ENCODE measurements at regions not wholly inside any gene's neighbourhood (a gene's known extent, or its start where the extent isn't known, plus 50 kb on each side); places are given as distances from the start of the nearest gene placed in this dataset.
"Not testable (repeated sequence)": the region's sequence is repeated elsewhere in the genome, so short reads cannot be mapped to it uniquely, and the experiment has no call there.

DNA sequence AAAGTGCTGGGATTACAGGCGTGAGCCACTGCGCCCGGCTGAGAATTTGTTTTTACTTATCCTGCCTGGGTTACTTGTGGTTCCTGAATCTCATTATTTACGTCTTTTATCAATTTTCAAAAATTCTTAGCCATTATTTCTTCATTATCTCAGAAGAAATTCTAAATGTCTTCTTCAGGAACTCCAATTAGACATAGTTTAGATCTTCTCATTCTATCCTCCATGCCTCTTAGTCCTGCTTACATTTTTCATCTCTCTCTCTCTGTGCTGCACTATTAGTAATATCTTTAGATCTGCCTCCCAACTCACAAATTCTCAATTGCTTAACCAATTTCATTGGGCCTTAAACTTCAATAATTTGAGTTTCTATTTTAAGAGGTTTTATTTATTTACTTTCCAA is 124.4 kb upstream of the MRPS22 start:
- Histone ChIP-seq H3K36me3 (replicated peaks; ENCODE audit: control insufficient read depth, insufficient read depth, low read length) (no peaks in the 10 kb centered on the region), H3K4me3 (ENCODE audit: insufficient read depth, low read depth, low read length) (no peak overlapping the region), H3K27me3 (ENCODE audit: control insufficient read depth, insufficient read depth, low read length) (peaks cover 1% of the 10 kb centered on the region; the same call in 1 of the 2 replicates)
- no peak for DNase-seq

DNA sequence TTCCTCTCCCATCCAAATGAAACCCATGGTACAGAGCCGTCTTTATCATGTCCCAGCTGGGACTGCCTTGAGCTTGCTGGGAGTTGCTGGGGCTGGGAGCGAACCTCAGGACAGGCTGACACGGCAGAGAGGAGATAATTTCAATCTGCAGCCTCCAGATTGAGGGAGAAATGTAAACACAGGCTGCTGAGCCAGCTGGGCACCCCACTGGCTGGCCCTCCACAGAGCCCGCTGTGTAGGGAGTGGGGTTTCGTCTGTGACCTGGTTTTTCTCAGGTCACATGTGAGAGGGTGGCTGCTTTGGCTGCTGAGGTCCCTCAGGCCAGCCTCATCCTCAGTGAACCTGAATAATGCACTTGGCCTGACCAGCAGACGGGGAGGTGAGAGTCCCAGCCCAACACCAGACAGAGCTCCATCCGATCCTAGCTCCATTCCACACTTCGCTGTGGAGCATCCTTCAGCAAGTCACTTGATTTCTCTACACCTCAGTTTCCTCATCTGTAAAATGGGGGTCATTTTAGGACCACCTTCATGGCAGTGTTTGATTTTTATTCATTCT is 121.6 kb upstream of the MRPS22 start:
- no peak for DNase-seq
- Histone ChIP-seq H3K27me3 (ENCODE audit: control insufficient read depth, insufficient read depth, low read length) (no peaks in the 10 kb centered on the region), H3K36me3 (replicated peaks; ENCODE audit: control insufficient read depth, insufficient read depth, low read length) (no peaks in the 10 kb centered on the region), H3K4me3 (ENCODE audit: insufficient read depth, low read depth, low read length) (no peak overlapping the region)

DNA sequence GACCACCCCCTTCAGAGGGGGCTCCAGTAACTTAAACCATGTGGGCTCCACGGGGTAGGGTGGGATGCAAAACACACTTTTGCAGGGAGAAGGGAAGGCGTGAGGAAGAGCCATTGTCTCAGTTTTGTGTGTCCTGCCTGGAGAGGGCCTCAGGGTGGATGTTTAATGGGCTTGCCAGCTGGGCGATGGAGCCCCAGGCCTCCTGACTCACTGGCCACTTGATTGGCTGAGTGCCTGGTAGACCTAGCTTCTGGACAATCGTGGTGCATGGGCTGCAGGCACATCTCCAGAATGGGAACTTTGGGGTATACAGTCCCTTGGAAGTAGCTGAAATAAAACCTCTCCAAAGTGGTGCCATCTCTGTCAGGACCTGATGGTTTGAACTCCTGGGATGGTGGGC is 118.3 kb upstream of the MRPS22 start:
- H3K36me3 ChIP-seq (replicated peaks; ENCODE audit: control insufficient read depth, insufficient read depth, low read length), result no peaks in the 10 kb centered on the region
- H3K27me3 ChIP-seq (ENCODE audit: control insufficient read depth, insufficient read depth, low read length), result no peaks in the 10 kb centered on the region; the same call in 1 of the 2 replicates
- no peak for DNase-seq
- no peak overlapping the region for H3K4me3 ChIP-seq (ENCODE audit: insufficient read depth, low read depth, low read length)

DNA sequence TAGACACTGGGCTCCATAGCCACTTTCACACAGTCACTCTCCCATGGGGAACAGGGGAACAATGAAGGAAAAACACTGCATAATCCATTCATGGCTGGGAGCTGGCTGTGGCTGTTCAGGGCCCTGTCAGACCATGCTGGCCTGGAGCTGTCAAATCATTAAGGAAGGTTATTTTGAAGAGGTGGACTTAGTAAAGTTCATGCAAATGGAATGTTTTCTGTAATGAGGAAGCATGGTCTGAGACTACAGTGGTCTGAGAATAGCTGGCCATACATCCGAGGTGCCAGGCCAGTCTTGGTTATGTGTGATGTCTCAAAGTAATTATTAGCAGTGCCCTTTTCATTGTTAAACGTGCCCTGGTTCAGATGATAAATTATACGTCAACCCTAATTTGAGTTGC is 117.1 kb upstream of the MRPS22 start:
- no peaks in the 10 kb centered on the region; the same call in 1 of the 2 replicates for H3K27me3 ChIP-seq (ENCODE audit: control insufficient read depth, insufficient read depth, low read length)
- H3K4me3 ChIP-seq (ENCODE audit: insufficient read depth, low read depth, low read length), result no peak overlapping the region
- DNase-seq, result no peak
- H3K36me3 ChIP-seq (replicated peaks; ENCODE audit: control insufficient read depth, insufficient read depth, low read length), result no peaks in the 10 kb centered on the region

DNA sequence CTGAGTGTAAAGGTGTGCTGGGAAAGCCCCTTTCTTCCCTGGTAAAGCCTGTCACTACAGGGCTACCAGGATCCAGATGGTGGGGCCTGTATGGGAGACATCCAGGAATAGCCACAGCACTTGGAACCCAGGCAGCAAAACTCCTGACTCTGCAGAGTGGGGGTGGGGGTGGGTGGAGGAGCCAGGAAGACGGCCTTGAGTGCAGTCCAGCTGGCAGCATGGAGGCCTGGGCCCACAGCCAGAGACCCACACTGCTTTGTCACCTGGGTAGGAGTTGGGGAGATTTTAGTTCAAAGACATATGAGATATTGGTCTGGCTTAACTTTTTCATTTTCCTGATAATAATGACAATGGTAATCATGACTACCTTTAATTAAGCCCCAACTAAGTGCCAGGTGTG is 116.7 kb upstream of the MRPS22 start:
- H3K36me3 ChIP-seq (replicated peaks; ENCODE audit: control insufficient read depth, insufficient read depth, low read length), result no peaks in the 10 kb centered on the region
- no peak for DNase-seq
- no peaks in the 10 kb centered on the region; the same call in 1 of the 2 replicates for H3K27me3 ChIP-seq (ENCODE audit: control insufficient read depth, insufficient read depth, low read length)
- no peak overlapping the region for H3K4me3 ChIP-seq (ENCODE audit: insufficient read depth, low read depth, low read length)

DNA sequence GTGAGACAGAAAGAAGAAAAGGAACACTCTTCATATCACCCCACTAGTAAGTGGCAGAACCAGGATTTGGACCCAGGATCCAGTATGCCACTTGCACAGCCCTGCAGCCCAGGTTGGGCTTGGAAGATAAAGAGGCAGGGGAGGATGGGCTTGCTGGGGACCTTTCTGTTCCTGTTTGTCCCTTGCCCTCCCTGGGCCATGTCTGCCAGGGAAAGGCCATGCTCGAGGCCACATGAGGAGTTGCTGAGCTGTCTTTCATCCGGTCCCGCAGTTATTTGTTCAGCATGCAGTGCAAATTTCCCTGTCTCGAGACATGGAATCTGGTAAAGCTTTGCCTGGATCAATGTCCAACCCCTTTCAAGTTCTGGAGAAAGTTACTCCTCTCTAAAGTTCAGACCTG is 116.0 kb upstream of the MRPS22 start:
- no peak for DNase-seq
- H3K4me3 ChIP-seq (ENCODE audit: insufficient read depth, low read depth, low read length), result no peak overlapping the region
- no peaks in the 10 kb centered on the region; the same call in 1 of the 2 replicates for H3K27me3 ChIP-seq (ENCODE audit: control insufficient read depth, insufficient read depth, low read length)
- no peaks in the 10 kb centered on the region for H3K36me3 ChIP-seq (replicated peaks; ENCODE audit: control insufficient read depth, insufficient read depth, low read length)

DNA sequence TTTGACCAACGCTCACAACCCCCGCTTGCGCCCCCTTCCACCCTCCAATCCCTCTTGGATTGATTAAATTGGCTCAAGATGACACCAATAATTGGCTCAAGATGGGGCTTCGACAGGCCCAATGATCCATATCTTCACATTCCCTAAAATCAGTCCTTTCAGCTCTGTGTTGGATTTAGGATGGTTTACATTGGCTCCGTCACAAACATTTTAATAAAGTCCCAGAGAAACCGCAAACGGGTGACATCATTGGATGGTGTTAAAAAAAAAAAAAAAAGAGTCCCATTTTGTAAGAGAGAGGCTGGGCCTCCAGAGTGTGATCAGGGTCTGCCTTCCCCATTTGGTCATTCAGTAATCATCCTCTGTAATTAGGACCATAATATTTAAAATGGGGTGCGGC is 113.4 kb upstream of the MRPS22 start:
- H3K4me3 ChIP-seq (ENCODE audit: insufficient read depth, low read depth, low read length), result no peak overlapping the region
- DNase-seq, result no peak

DNA sequence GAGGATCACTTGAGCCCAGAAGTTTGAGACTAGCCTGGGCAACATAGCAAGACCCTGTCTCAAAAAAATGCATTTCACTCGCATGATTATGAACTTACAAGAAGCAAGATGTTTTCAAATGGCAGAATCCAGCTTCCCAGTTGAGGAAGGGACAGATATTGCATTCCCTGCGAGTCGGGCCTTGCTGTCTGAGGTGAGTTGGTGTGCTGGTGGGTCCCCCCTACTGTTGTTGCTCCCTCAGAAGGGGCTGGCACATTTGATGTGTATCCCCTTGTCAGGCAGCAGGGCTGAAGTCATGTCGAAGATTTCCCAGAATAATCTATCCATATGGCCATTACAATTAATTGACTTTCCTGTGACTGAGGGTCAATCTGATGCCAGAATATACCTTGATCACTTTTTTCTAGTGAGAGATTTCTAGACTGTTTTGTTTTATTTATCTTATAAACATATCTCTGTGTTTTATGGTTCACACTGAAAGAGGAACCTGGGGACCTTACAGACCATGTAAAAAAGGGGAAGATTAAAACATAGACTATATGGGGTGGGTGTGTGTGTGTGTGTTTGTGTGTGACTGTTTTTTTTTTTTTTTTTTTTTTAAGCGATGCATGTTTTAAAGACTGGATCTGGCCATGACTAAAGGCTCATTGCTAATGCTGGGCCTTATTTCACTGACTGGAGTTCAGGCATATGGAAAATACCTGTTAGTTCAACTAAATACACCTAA is 112.1 kb upstream of the MRPS22 start:
- DNase-seq, result no peak
- H3K27me3 ChIP-seq (ENCODE audit: control insufficient read depth, insufficient read depth, low read length), result no peaks in the 10 kb centered on the region; the same call in 1 of the 2 replicates
- H3K4me3 ChIP-seq (ENCODE audit: insufficient read depth, low read depth, low read length), result no peak overlapping the region
- H3K36me3 ChIP-seq (replicated peaks; ENCODE audit: control insufficient read depth, insufficient read depth, low read length), result no peaks in the 10 kb centered on the region

More for the DNA sequence above, 113.4 kb upstream of the MRPS22 start:
- Histone ChIP-seq H3K36me3 (replicated peaks; ENCODE audit: control insufficient read depth, insufficient read depth, low read length) (no peaks in the 10 kb centered on the region), H3K27me3 (ENCODE audit: control insufficient read depth, insufficient read depth, low read length) (no peaks in the 10 kb centered on the region; the same call in 1 of the 2 replicates)

DNA sequence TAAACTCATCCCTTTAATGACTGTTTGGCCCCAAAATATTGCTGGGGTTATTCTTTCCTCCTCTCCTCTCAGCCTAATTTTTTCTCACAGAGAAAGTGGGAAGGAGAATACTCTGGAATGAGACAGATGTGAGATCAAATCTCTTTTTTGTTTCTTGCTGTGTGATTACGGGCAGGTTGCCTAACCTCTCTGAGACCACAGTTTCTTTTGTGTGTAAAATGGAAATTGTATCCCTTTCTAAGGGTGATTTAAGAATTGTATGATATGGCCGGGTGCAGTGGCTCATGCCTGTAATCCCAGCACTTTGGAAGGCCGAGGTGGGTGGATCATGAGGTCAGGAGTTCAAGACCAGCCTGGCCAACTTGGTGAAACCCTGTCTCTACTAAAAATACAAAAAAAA is 111.5 kb upstream of the MRPS22 start:
- H3K36me3 ChIP-seq (replicated peaks; ENCODE audit: control insufficient read depth, insufficient read depth, low read length); H3K4me3 ChIP-seq (ENCODE audit: insufficient read depth, low read depth, low read length); DNase-seq; H3K27me3 ChIP-seq (ENCODE audit: control insufficient read depth, insufficient read depth, low read length): not testable (repeated sequence)

DNA sequence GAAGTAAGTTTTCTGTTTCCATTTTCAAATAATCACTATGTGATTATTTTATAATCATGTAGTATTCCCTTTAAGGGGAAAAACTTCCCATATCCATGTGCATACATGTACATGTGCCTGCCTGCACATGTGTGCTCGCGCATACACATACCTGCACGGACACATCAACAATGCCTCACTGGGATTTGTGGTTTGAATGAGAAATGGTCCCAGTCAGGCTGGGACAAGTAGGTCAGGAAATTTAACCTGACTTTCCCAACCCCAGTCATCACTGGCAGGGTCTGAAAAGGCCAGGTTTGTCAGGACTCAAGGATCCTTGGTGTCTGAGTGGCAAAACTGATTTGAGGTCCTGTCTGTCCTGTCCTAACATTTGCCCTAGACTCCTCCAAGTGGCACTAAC is 109.3 kb upstream of the MRPS22 start:
- no peaks in the 10 kb centered on the region for H3K36me3 ChIP-seq (replicated peaks; ENCODE audit: control insufficient read depth, insufficient read depth, low read length)
- DNase-seq, result no peak
- H3K4me3 ChIP-seq (ENCODE audit: insufficient read depth, low read depth, low read length), result no peak overlapping the region
- no peaks in the 10 kb centered on the region; the same call in 1 of the 2 replicates for H3K27me3 ChIP-seq (ENCODE audit: control insufficient read depth, insufficient read depth, low read length)

DNA sequence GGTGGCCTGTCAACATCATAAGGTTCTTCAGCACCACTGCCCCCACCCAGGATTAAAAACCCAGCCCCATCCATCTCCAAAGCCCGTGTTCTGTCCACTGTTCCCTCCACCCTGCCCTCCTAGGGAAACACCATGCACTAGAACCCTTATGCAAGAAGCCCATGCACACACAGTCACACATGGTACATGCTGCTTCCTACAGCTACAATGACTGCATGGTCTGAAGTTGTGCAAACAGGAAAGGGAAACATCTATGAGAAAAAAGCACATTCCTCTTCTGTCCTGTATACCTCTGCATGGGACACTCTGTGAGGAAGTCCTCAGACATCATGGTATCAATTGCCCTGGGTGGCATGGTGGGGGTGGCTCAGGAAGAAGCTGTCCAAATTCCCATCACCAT is 108.6 kb upstream of the MRPS22 start:
- H3K4me3 ChIP-seq (ENCODE audit: insufficient read depth, low read depth, low read length), result no peak overlapping the region
- no peaks in the 10 kb centered on the region for H3K36me3 ChIP-seq (replicated peaks; ENCODE audit: control insufficient read depth, insufficient read depth, low read length)
- no peak for DNase-seq
- H3K27me3 ChIP-seq (ENCODE audit: control insufficient read depth, insufficient read depth, low read length), result no peaks in the 10 kb centered on the region; the same call in 1 of the 2 replicates

DNA sequence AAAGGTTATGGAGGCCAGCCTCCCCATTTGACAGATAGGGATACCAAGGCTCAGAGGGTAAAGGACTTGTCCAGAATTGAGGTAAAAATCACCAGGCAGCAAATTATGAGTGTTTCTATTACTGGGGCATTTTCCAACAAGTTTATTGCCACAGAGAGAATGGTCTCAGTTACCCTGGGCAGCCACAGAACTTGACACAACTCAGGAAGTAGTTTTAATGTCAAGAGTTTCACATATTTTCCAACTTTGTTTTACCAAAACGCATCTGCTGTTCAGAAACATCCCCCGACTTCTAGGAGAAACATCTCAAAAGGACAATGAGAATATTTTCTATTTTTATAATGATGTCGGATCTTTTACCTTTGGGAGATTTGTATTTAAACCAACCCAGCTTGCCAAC is 107.5 kb upstream of the MRPS22 start:
- Histone ChIP-seq H3K27me3 (ENCODE audit: control insufficient read depth, insufficient read depth, low read length) (no peaks in the 10 kb centered on the region), H3K4me3 (ENCODE audit: insufficient read depth, low read depth, low read length) (no peak overlapping the region), H3K36me3 (replicated peaks; ENCODE audit: control insufficient read depth, insufficient read depth, low read length) (no peaks in the 10 kb centered on the region)
- DNase-seq, result no peak

DNA sequence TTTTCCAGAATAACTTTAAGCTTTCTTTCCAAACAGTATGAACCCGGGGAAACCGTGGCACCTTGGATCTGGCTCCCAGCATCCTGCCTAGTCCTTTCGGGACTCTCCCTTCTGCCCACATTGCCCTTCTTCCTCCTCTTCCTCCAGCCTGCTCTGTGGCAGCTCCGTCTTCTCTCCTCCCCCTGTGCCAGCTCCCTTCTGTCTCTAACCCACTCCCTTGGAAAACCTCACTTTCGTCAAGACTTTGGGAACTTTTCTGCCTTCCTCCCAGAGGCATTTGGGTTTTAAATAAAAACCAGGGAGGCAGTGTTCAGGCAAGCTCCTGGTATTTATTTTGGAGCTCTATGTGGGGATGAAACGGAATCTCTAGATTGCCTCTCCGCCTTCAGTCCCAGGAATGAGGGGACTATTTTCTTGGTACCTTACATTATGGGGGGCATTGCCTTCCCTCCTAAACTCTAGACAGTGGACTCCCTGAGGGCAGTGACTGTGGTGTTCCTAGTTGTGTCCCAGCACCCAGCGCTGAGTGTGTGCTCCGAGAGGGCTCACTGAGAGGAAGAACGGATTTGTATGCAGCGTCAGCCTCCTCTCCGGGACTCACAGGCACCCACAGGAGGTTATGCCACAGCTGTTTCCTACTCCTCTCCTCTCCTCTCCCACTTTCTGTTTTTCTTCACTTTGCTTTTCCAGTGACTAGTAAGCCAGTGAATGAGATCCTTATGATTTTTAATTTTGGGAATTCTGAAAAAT is 105.4 kb upstream of the MRPS22 start:
- Histone ChIP-seq H3K36me3 (replicated peaks; ENCODE audit: control insufficient read depth, insufficient read depth, low read length) (no peaks in the 10 kb centered on the region), H3K27me3 (ENCODE audit: control insufficient read depth, insufficient read depth, low read length) (no peaks in the 10 kb centered on the region), H3K4me3 (ENCODE audit: insufficient read depth, low read depth, low read length) (no peak overlapping the region)
- no peak for DNase-seq

DNA sequence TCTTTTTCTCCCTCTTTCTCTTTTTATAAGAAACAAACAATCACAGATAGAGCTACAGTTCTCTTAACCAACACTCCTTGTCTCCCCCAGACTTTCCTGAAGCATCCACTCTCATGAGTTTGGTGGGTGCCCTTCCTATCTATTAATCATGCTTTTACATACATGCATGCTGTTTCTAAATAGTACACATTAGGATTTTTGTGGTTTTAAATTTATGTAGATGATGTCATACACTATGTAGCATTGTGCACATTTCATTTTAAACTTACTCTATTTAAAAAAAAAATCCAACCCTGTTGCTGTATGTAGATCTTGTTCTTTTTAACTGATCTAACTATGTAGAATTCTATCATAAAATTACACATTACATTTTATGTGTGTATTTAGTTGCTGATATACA is 104.3 kb upstream of the MRPS22 start:
- no peaks in the 10 kb centered on the region for H3K27me3 ChIP-seq (ENCODE audit: control insufficient read depth, insufficient read depth, low read length)
- no peak overlapping the region for H3K4me3 ChIP-seq (ENCODE audit: insufficient read depth, low read depth, low read length)
- H3K36me3 ChIP-seq (replicated peaks; ENCODE audit: control insufficient read depth, insufficient read depth, low read length), result no peaks in the 10 kb centered on the region
- no peak for DNase-seq

DNA sequence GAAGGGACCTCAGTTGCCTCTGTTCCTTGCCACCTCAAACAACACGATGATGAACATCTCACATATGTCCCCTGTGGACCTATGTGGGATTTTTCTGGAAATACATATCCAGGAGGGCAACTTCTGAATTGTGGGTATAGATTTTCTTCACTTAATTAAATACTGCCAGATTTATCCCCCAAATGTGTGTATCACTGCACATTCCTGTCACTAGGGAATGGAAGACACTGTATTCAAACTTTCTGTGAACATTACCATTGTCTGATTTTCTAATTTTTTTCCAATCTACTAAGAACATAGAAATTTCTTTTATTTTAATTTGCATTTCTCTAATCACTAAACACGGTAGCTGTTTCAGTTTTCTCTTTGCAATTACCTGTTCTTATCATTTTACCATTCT is 102.0 kb upstream of the MRPS22 start:
- no peak overlapping the region for H3K4me3 ChIP-seq (ENCODE audit: insufficient read depth, low read depth, low read length)
- no peaks in the 10 kb centered on the region for H3K27me3 ChIP-seq (ENCODE audit: control insufficient read depth, insufficient read depth, low read length)
- no peak for DNase-seq
- no peaks in the 10 kb centered on the region for H3K36me3 ChIP-seq (replicated peaks; ENCODE audit: control insufficient read depth, insufficient read depth, low read length)

Measured in H7 (cell line).